Spinal cord (tissue), 9 donors: ENCODE measurements at regions not wholly inside any gene's neighbourhood (a gene's known extent, or its start where the extent isn't known, plus 50 kb on each side); places are given as distances from the start of the nearest gene placed in this dataset.

Experiments used
- DNase-seq, 6 donors: peaks; one replicate each; pipeline versions ENCODE4 v3.0.0 to v3.0.0-alpha.2; 2013 to 2015; ENCODE audit warnings: low spot score in 6 of 6, low read depth in 4 of 6
- H3K27ac ChIP-seq: one replicate; pipeline ENCODE4 v1.5.1; 2013; ENCODE audit warnings: low read depth, low read length, control low read depth
- H3K27me3 ChIP-seq: one replicate; pipeline ENCODE4 v1.6.1; 2013; ENCODE audit warnings: low read length; ENCODE audit not compliant: control insufficient read depth, insufficient read depth
- H3K36me3 ChIP-seq: one replicate; pipeline ENCODE4 v1.6.1; 2013; ENCODE audit warnings: low read length; ENCODE audit not compliant: control insufficient read depth, insufficient read depth
- H3K4me1 ChIP-seq: one replicate; pipeline ENCODE4 v1.6.1; 2013; ENCODE audit warnings: low read length; ENCODE audit not compliant: control insufficient read depth, insufficient read depth
- H3K4me3 ChIP-seq: one replicate; pipeline ENCODE4 v1.5.1; 2013; ENCODE audit warnings: low read depth, low read length, control low read depth
- H3K9me3 ChIP-seq: one replicate; pipeline ENCODE4 v1.6.1; 2013; ENCODE audit warnings: low read length; ENCODE audit not compliant: control insufficient read depth, insufficient read depth
- WGBS: methylation state at CpG from one replicate; pipeline ENCODE4 v1.1.5; 2013; ENCODE audit warnings: missing lambda C conversion rate; ENCODE audit not compliant: insufficient coverage; 5-methylcytosine and 5-hydroxymethylcytosine counted together
- donor health status: healthy.

- Histone ChIP-seq H3K4me3 (no peak overlapping the region), H3K9me3 (no peaks in the 10 kb centered on the region), H3K27ac (no peak overlapping the region), H3K4me1 (no peaks in the 10 kb centered on the region), H3K27me3 (no peaks in the 10 kb centered on the region), H3K36me3 (no peaks in the 10 kb centered on the region)
- WGBS: 43% methylated on average over 1 of the region's 4 CpGs
- DNase-seq: peak in 1 of 6 donors; percentile 58
These were observed 565.3 kb upstream of the SGO1 start for GRCh38 chr3:20751296-20751695.

DNA sequence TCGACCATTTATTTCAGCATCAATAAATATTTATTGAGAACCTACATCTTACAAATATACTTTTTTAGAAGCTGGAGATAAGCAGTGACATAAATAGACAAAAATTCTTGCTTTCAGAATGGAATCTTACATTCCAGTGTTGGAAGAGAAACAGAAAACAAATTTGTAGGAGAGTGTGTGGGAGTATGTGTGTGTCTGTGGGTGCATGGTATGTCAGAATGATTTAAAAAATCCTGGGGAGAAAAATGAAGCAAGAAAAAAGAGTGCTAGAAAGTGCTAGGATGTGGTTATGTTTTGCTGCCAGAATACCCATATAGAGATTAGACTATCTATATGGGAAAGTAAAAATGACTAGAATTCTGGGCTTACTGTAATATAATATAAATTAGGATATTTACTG lies 561.7 kb upstream of the SGO1 start:
- no peak overlapping the region for H3K27ac ChIP-seq
- no CpG with 5 or more reads among the region's 1 CpG for WGBS

DNA sequence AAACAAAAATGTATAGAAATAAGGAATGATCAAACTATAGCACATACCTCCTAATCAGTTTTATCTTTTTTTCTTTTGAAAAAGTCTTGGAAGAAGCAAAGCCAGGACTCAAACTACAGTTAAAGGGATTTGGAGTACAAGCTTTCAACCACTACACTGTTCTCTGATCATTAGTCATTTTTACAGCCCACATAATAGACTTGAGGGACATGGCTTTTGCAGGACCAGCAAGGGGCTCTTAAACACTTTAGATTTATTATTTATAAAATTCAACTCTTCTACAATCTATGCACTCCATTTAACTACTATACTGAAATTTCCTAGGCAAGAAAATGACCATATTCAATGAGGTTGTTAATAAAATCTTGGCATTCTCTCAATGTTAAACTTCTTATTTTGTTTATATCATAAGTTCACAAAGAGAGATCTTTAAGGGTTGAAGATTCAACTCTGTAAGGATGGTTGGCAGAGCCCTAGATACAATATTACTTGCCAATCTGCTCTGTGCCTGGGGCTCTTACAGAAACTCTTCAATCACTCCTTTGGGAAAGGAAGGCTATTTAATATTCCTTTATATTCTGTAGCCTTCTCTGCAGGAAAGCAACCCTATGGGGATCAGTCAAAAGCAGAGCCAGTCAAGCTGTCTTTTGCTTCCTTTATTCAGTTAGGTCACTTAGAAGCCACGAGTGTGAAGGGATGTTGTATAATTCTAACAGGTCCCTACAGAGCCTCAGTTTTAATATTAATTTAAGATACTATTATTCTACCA lies 557.7 kb upstream of the SGO1 start:
- Histone ChIP-seq H3K4me1 (no peaks in the 10 kb centered on the region), H3K4me3 (no peak overlapping the region), H3K9me3 (no peaks in the 10 kb centered on the region), H3K27ac (no peak overlapping the region), H3K36me3 (no peaks in the 10 kb centered on the region), H3K27me3 (no peaks in the 10 kb centered on the region)
- peak in 2 of 6 donors; percentile 9 to 46 for DNase-seq
- no CpG with 5 or more reads among the region's 1 CpG for WGBS

More for the DNA sequence above, 561.7 kb upstream of the SGO1 start:
- Histone ChIP-seq H3K36me3 (no peaks in the 10 kb centered on the region), H3K27me3 (no peaks in the 10 kb centered on the region), H3K4me1 (no peaks in the 10 kb centered on the region), H3K9me3 (no peaks in the 10 kb centered on the region), H3K4me3 (no peak overlapping the region)
- DNase-seq: no peak

DNA sequence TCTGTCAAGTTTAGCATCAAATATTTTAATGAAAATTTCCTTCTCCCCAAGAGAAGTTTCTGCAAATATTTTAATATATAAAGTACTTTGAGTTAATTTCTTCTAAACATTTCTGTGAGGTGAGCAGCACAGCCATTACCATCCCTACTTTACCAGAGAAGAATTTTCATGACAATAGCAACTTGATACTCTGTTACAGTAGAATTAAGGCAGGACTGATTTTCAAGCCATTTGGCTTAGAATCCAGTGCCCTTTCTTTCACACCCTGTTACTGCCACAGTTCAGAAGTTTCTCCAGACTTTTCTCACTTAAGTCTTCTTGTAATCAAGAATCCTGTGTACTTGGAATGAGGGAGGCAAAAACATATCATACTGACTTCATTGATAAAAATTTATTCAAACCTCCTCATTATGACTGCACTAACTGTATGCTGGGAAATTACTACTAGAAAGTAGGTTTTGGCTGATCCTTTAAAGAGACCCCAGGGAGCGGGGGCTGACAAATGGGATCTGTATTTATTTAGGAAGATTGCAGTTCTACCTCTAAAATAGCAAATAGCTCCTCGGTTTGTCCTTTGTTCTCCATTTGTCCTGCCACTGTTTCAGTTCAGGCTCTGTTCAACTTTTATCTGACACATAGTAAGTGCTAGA lies 557.0 kb upstream of the SGO1 start:
- no CpG with 5 or more reads among the region's 2 CpGs for WGBS
- Histone ChIP-seq H3K27ac (no peak overlapping the region), H3K4me3 (no peak overlapping the region), H3K4me1 (no peaks in the 10 kb centered on the region), H3K9me3 (no peaks in the 10 kb centered on the region), H3K27me3 (no peaks in the 10 kb centered on the region), H3K36me3 (no peaks in the 10 kb centered on the region)
- peak in 2 of 6 donors; percentile 12 to 31 for DNase-seq

- Histone ChIP-seq H3K9me3 (no peaks in the 10 kb centered on the region), H3K27ac (no peak overlapping the region), H3K27me3 (no peaks in the 10 kb centered on the region), H3K36me3 (no peaks in the 10 kb centered on the region), H3K4me3 (no peak overlapping the region), H3K4me1 (no peaks in the 10 kb centered on the region)
- DNase-seq: no peak
These were observed 555.4 kb upstream of the SGO1 start for GRCh38 chr3:20741381-20741780.

GRCh38 chr3:20739814-20740213 lies 553.8 kb upstream of the SGO1 start:
- no peaks in the 10 kb centered on the region for H3K27me3 ChIP-seq
- no peaks in the 10 kb centered on the region for H3K9me3 ChIP-seq
- H3K4me3 ChIP-seq: no peak overlapping the region
- H3K36me3 ChIP-seq: no peaks in the 10 kb centered on the region
- no peaks in the 10 kb centered on the region for H3K4me1 ChIP-seq
- DNase-seq: no peak
- no peak overlapping the region for H3K27ac ChIP-seq

DNA sequence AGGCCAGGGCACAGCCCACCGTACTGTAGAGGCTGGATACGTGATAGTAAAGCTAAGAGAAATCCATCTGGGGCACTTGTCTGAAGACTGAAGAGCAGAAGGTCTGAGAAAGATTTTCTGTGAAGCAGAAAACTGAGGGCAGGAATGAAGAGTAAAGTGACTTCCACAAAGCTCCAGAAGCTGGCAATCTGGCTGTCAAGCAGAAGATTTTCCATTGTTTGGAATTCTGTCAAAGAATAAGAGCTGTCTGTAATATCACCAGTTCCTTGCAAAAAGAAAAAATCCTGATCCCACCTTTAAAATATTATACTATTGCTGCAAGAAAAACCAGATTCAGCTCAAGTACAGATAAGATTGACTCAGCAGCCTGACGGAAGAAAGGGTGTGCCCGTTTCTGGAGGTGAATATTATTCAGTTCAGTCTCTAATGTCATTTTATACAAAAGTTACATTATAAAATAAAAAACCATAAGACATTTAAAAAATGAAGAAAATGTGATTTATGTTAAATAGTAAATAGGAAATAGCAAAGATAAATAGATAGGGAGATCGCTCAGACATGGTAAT lies 550.4 kb upstream of the SGO1 start:
- H3K27ac ChIP-seq: no peak overlapping the region
- no peak for DNase-seq
- no peaks in the 10 kb centered on the region for H3K4me1 ChIP-seq
- no peaks in the 10 kb centered on the region for H3K9me3 ChIP-seq
- 100% methylated on average over 3 of the region's 5 CpGs for WGBS
- no peak overlapping the region for H3K4me3 ChIP-seq
- H3K36me3 ChIP-seq: no peaks in the 10 kb centered on the region
- H3K27me3 ChIP-seq: no peaks in the 10 kb centered on the region

DNA sequence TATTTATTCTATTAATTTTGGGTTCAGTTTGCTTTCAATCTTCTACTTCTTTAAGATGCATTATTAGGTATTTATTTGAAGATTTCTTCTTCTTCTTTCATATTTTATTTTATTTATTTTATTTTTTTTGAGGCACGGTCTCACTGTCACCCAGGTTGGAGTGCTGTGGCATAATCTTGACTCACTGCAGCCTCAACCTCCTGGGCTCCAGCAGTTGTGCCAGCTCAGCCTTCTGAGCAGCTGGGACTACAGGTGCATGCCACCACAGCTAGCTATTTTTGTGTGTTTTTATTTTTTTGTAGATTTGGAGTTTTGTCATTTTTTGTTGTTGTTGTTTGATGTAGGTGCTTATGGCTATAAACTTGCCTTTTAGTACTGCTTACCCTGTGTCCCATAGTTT lies 543.2 kb upstream of the SGO1 start:
- no CpG with 5 or more reads among the region's 1 CpG for WGBS

GRCh38 chr3:20726786-20727185 lies 540.8 kb upstream of the SGO1 start:
- Histone ChIP-seq H3K36me3 (no peaks in the 10 kb centered on the region), H3K27me3 (no peaks in the 10 kb centered on the region), H3K9me3 (no peaks in the 10 kb centered on the region), H3K4me3 (no peak overlapping the region), H3K27ac (no peak overlapping the region), H3K4me1 (no peaks in the 10 kb centered on the region)
- no CpG with 5 or more reads among the region's 2 CpGs for WGBS
- DNase-seq: no peak

More for the DNA sequence above, 543.2 kb upstream of the SGO1 start:
- Histone ChIP-seq H3K4me1 (no peaks in the 10 kb centered on the region), H3K9me3 (no peaks in the 10 kb centered on the region), H3K36me3 (no peaks in the 10 kb centered on the region), H3K27ac (no peak overlapping the region), H3K27me3 (no peaks in the 10 kb centered on the region), H3K4me3 (no peak overlapping the region)
- DNase-seq: no peak

GRCh38 chr3:20724241-20724640 lies 538.2 kb upstream of the SGO1 start:
- H3K36me3 ChIP-seq: no peaks in the 10 kb centered on the region
- no peaks in the 10 kb centered on the region for H3K27me3 ChIP-seq
- no peak overlapping the region for H3K27ac ChIP-seq
- no peaks in the 10 kb centered on the region for H3K9me3 ChIP-seq
- no peak overlapping the region for H3K4me3 ChIP-seq
- no peaks in the 10 kb centered on the region for H3K4me1 ChIP-seq
- WGBS: no CpG with 5 or more reads among the region's 1 CpG
- no peak for DNase-seq
